GM21526 (cell line): ENCODE measurements at regions not wholly inside any gene's neighbourhood (a gene's known extent, or its start where the extent isn't known, plus 50 kb on each side); places are given as distances from the start of the nearest gene placed in this dataset.
"Not testable (repeated sequence)": the region's sequence is repeated elsewhere in the genome, so short reads cannot be mapped to it uniquely, and the experiment has no call there.

ENCODE experiments used
- ATAC-seq: cut with Tn5 transposase; IDR thresholded peaks from one replicate; pipeline ENCODE4 v1.9.1; 2021; ENCODE audit warnings: moderate library complexity; ENCODE audit not compliant: unreplicated experiment, low FRiP score

DNA sequence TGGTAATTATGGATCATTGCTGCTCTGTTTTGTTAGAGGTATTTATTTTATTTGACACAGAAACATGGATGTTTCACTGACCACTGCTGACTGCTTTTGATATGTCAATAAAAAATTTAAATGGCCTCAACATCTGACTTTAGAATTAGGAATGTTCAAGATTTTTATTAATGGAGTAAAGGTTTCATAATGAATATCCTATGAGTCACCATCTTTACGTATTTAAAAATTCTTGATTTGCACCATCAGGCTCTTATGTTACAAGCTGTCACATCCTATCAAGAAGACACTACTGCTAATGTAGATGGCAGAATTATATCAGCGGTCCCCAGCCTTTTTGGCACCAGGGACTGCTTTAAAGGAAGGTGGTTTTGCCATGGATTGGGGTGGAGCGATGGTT lies 578.7 kb upstream of the NRP1 start:
- no peak for ATAC-seq

DNA sequence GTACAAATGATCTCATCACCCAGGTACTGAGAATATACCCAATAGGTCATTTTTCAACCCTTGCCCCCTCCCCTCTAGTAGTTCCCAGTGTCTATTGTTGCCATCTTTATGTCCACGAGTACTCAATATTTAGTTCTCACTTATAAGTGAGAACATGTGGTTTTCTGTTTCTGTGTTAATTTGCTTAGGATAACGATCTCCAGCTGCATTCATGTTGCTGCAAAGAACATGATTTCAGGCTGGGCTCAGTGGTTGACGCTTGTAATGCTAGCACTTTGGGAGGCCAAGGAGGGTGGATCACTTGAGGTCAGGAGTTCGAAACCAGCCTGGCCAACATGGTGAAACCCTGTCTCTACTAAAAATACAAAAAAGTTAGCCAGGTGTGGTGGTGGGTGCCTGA lies 575.0 kb upstream of the NRP1 start:
- not testable (repeated sequence) for ATAC-seq

DNA sequence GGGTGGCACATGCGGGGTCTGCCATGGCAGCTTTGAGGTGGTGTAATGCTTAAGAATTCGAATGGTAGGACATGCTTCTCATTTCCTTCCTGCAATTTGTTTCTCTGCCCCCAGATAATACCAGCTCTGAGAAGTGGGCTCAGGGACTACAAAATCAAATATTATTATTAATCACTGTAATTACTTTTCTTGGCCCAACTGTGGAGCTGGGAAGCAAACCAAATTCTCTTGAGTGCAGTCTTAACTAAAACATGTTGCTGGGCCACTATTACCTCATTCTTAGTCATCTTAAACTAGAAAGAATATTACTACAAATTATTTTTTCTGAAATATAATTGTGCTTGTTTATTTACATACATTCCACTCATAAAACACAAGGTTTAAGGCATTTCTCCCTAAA lies 566.7 kb upstream of the NRP1 start:
- no peak for ATAC-seq

DNA sequence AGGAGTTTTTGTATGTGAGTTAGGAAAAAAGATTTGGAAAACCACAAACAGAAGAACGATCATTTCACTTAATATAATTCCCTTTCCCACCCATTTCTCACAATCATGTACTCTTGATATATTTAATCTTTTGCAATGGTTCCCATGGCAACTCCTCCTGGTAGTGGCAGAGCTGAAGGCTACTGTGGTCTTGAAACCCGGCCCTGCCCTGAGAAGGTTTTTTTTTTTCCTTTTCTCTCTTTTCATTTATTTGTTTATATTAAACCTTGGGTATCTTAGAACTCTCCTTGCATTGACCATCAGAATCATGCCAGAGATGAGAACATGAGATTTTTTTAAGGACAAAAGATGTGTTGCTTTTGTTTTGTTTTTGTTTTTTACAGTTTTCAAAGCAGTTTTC lies 566.1 kb upstream of the NRP1 start:
- ATAC-seq = no peak

DNA sequence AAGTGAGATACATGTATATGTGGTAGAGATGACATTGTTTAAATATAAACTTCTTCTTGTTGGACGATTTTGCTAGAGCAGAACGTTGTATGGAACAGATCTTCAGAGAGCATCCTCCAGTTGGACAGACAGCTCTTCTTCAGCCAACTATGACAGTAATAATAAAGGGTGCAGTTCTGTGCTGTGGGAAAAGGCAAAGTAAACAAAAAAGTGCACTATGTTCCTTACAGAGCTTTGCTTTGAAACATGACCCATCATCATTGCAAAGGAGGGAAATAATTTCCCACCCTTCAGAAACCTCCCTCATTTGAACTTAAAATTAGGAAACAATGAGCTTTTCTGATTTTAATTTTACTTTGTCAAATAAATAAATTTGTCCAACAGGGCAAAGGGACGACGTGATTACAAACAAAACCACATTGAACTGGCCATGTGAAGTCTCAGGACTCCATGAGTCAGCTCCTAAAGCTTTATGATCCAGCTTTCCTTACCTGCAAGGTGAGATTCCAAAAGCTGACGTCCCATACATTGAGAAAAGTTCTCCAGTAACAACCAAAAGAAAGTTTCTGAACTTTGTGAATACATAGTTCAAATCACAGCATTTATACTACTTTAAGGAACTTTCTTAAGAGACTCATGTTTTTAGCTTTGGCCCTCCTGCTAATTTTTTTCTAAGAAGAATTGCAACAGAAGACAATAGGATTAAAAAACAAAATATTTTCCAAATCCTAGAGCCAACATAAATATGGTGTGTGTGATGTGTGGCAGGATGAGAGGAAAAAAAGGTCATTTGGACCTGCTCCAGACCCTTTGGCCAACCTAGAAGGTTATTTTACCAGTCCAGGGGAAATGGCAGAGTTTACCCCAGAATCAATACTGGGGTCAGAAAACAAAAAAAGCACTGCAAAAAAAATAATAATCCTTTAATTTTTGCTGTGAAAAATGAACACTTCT lies 565.4 kb upstream of the NRP1 start:
- no peak for ATAC-seq

DNA sequence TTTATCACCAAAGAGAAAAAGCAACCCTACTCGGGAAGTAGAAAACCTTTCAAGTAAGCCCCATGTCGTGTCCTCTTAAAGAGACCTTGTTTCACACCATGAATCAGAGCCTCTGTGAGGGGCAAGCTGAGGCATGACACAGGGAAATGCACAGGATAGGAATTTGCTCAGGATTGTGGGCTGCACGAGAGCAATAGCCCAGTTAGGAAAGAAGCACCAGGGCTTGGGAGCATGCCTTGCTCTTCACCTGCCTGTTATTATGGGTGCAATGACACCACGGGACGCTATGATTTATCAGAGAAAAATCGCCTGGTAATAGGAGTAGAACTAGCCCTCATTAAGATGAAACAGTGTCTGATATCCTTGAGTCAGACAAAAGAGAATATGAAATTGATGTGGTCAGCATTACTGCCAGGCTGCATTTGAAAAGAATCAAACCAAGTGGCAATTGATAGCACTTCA lies 562.9 kb upstream of the NRP1 start:
- no peak for ATAC-seq

DNA sequence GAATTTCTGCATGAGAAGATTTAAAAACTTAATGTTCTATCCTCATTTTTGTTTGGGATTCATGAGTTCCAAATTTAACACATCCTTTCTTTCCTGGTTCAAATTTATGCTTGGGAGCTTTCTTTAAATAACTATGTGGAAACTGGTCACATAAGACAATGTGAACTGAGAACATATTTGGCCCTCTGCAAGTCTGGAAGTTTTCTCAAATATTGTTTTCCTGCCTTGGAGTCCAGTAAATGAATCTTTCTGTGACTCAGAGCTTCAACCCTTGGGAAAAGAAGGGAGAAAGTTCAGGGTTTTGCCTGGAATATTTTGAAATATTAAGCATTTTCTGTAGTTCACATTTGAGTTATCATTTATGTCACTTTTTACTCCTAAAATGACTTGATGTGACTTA lies 559.0 kb upstream of the NRP1 start:
- no peak for ATAC-seq

DNA sequence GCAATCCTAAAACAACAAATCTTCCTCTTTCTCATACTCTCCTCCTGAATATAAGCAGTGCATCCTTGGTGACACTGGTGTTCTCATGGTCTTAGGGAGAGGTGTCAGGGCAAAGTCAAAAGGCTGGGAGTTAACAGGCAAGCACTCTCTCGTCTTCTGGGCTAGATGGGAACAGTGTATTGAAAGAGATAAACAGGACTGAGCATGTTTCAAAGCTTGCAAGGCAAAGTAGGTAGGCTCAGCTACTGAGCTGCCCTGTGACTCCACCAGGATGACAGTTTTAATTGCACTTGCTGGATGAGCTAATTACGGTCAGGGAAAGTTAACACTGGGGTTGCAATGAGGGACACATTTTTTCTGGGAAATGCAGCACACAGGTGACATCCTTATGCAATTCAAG lies 554.9 kb upstream of the NRP1 start:
- ATAC-seq = no peak

DNA sequence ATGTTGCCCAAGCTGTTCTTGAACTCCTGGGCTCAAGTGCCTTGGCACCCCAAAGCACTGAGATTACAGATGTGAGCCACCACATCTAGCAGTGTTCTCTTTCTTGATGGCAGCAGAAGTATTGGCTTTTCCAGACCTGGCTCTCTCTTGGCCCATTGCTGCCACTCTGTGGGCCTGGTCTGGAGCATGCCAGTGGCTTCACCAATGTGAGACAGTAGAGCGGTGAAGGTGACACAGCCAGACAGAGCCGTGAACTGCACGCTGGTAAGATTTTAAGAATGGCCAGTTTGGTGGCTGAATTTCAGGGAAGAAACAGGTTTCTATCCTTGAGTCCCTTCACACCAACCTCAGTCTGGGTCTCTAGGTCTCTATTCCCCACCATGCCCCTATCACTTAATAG lies 552.7 kb upstream of the NRP1 start:
- ATAC-seq = no peak

DNA sequence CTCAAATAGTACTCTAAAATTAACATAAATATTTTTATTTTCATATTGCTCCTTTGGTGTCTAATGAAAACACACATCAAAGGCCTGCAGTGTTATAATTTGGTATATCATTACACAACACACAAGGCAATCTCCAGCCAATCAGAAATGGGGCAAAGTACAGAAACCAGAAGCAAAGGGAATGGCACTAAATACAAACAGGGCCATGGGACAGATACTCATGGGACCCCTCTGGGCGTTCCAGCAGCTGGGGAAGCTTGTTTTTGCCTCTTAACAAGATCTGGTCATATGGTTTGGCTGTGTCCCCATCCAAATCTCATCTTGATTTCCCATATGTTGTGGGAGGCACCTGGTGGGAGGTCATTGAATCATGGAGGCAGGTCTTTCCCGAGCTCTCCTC lies 551.8 kb upstream of the NRP1 start:
- no peak for ATAC-seq

DNA sequence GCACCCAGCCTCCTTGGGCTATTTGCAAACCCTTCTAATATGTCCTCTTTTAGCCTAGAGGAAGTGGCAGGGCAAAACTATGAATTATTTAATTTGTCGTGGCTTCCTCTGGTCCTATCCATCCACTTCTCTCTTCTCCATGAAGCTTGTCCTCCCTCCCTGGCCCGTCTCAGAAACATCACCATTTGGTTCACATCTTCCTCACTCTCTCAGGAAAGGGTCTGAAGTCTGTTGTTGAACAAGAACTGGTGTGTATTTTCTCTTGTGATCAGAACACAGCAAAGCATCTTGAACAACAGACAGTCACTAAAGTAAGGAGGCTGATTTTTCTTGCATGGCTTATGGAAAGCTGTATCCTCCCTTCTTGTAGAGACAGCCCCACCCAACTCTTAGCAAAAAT lies 550.1 kb upstream of the NRP1 start:
- ATAC-seq = no peak

DNA sequence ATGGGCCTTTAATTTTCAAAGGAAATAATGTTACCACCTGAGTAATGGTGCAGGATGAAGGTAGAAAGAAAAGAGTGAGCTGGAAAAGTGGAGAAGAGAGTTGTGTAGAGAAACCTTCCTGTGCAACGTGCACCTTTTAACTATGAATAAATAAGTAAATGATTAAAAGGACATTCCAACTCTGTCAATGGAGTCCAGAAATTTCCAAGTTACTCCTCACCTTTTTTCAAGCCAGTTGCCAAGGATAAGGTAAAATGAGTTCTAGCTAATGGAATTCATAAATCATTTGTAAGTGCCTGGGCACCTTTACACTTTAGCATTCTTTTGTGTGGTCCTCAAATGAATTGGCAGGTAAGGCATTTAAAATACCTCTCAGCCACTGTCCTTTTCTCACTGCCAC lies 549.4 kb upstream of the NRP1 start:
- no peak for ATAC-seq

DNA sequence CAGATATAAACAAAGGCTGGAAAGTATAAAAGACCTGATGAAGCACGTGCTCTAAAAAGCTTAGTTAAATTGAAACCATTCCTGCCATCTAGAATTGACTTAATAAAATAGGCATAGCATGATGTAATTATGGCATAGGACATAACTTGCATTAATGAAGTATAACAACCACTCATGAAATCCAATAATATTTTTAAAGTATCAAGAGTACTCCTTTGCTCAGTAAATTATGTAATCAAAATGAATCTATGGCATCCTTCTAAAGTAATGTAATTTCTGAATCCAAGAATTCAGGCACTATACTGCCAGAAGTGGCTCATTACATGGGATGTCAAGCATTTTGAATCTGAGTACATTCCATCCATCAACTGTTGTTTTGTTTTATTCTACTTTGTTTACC lies 548.5 kb upstream of the NRP1 start:
- no peak for ATAC-seq

DNA sequence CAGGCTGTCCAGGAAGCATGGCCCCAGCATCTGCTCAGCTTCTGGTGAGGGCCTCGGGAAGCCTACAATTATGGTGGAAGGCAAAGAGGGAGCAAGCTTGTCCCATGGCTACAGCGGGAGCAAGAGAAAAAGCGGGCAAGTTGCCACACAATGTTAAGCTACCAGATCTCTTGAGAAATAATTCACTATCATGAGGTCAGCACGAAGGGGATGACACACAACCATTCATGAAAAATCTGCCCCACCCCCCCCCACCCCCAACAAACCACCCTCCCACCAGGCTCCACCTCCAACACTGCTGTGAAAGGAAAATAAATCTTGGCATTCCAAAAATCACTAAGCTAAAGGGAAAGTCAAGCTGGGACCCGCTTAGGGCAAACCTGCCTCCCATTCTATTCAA lies 545.8 kb upstream of the NRP1 start:
- ATAC-seq = no peak

DNA sequence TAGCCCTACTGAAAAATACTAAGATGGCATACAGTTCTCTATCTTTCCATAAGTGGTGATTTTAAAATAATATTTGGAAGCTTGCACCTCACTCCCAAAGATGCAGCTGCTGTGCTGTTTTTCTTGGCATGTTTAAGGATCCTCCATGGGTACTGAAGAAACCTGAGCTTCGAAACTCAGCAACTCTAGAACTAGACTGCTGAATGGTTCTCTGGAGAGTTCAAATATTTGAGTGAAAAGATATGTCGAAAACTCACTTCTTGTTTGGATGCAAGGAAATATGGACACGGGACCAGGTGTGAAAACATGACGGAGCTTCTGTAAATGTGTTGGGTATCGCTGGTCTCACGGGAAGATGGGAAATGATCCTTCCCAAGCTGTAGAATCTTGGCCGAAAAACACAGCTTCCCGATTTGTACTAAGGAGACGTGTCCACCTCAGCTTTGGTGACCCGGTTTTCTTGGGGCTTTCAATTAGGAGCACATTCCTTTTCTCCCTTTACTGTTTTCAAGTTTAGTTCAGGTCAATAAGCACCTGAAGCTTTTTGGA lies 543.8 kb upstream of the NRP1 start:
- no peak for ATAC-seq

DNA sequence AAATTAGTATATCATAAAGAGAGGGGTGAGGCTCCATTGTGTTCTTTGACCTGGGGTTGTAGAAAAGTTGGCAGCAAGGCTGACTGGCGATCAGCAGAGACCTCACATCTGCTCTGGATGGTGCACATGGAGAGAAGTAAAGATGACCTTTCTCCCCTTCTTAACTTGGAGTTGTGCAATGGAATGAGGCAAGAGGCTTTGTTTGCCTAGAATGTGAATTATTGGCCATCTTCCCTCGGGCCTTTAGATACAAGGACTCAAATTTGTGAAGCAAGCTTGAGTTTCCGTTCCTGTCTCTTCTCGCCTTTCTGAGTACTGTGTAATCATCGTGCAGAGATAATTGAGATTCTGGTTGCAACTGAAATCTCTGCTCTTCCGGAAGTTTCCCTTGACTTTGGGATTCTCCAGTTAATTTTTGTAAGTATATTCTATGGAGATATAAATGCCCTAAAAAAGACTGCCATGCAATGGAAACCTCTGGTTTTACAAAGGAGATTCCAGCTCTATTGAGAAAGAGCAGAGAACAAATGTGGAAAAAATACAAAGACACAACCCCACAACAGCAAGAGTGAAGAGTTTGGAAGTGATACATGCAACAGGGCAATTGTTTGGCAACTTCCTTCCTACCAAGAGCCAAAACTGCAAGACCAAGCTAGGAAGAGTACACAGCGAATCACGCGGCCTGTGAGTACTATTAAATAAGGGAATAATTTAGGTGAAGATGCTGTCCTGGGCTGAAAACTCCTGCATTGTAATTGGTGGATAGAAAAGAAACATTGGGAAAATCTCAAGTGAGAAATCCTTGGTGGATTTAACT lies 542.3 kb upstream of the NRP1 start:
- no peak for ATAC-seq

DNA sequence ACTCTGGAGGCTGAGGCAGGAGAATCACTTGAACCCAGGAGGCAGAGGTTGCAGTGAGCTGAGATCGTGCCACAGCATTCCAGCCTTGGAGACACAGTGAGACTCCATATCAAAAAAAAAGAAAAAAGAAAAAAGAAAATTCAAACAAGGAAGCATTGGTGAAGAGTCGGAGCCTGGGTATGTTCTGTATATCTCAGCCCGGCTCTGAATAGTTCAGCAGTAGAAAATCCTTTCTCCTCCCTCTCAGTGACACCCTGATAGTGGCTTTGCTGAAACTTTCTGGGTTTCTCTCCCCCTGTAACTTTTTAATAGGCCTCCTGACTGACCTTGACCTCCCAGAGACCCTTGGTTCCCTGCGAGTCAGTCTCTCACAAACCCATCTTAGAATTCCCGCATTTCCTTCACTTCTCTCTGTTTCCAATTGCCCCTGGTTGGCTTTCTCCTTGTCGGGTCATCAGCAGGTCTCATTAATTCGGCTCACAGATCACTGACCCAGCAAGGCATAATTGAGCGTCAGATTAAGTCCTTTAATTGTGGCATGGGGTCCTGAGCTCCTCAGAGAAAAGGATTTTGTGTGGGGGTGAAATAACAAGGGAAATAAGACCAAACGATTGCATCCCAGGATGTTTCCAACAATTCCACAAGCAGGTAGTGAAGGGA lies 541.6 kb upstream of the NRP1 start:
- ATAC-seq = no peak

DNA sequence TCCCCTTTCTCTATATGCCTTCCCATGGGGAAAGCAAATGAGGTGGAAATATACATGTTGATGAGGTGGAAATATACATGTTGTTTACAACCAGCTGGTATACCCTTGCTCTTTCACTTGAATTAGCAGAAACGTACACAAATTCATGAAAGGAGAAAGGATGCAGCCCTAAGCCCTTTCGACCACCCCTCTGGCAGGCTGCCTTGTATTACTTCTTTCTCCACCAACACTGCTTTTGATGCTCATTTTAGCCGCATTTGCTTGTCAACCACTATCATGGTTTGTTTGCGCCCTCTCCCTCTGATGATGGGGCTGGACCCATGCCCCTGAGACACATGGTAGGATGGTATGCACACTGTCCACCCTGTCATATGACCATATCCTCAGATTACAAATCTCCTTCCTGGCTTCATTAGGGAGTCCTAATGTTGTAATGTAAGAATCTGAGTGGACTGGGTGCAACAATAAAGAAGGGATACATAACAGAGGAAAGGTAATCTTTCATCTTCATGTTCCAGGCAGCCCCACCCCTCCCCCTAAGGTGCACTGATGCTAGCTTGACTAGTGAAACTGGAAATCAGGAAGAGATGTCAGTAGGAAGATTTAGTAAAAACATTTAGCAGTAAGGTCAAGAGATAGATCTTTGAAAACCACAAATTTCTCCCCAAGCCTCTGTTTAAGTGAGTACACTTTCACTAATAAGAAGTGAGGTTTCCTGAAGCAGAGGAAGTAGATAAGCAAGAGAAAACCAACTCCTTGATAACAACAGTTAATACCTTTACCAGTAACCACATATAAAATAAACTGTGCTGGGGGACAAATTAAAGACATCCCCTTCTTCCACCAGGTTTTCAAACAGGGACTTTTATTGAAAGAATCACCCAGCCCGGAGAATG lies 536.8 kb upstream of the NRP1 start:
- ATAC-seq = no peak

DNA sequence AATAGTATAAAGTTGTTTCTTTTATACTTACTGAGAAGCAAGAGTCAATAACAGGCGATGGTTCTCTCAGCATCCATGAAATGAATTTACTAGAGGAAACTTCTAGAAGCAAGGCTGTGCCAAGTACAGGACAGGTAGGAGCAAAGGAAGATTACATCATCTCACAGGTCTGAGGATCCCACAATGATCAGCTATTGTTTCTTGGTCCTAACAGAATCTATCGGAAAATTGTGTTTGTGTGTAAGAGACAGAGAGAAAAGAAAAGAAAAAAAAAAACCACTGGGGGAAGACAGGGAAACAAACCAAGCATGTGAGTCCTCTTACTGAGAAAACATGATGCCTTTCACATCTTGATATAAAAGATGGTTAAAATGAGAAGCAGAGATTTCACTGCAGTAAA lies 535.0 kb upstream of the NRP1 start:
- ATAC-seq = no peak

DNA sequence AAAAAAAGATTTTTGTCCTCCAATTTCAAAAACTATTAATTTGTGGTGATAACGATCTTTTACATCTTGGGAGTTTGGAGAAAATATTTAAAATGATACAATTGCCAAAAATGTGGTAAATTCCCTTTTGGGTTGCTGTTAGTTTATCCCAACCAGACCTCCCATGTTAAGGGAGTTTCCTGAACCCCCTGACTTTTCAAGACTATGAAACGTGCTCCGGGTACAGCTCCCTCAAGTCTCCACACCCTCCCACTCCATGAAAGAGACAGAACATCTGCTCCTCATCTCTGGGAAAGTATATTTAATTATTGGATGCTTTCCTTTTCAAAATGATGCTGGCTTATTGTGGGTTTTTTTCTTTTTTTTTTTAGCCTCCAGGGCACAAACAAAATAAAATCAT lies 534.6 kb upstream of the NRP1 start:
- ATAC-seq = no peak
